H1 (cell line): ENCODE measurements at regions not wholly inside any gene's neighbourhood (a gene's known extent, or its start where the extent isn't known, plus 50 kb on each side); places are given as distances from the start of the nearest gene placed in this dataset.

Experiments
- CTCF ChIA-PET: fragments of 300-600 bp; sonication (Branson Sonifier 250); formaldehyde crosslinking; loops from one replicate; lab custom pipeline; 2021; ENCODE audit not compliant: partially characterized antibody; lab: Charles Lee
- POLR2A ChIA-PET: fragments of 300-600 bp; sonication (Branson Sonifier 250); formaldehyde crosslinking; loops from one replicate; lab custom pipeline; 2021; ENCODE audit warnings: inconsistent platforms; ENCODE audit not compliant: partially characterized antibody; lab: Charles Lee
- DNase-seq, 2 experiments: peaks; one replicate each; pipeline versions ENCODE4 v3.0.0 to v3.0.0-alpha.2; 2010 to 2022; ENCODE audit warnings: low spot score in 2 of 2, low read depth in 1 of 2, mixed read lengths in 1 of 2
- FAIRE-seq: peaks from 2 replicates; lab custom pipeline; 2011; peaks lifted over from hg19 to GRCh38; lab: Jason Lieb, UNC
- H2AFZ ChIP-seq: 2 replicates; pipeline ENCODE4 v1.8.1; 2012; ENCODE audit warnings: low read length, inconsistent platforms
- H2AK5ac ChIP-seq: 2 replicates; pipeline ENCODE4 v1.6.1; 2013; ENCODE audit warnings: low read depth, low read length
- H2BK120ac ChIP-seq: replicated peaks from 2 replicates; pipeline ENCODE3; 2013; ENCODE audit warnings: low read depth, low read length, inconsistent platforms
- H2BK12ac ChIP-seq: 2 replicates; pipeline ENCODE4 v1.6.1; 2013; ENCODE audit warnings: low read depth, low read length
- H2BK15ac ChIP-seq: 2 replicates; pipeline ENCODE4 v1.6.1; 2013; ENCODE audit warnings: low read length
- H2BK20ac ChIP-seq: 2 replicates; pipeline ENCODE4 v1.6.1; 2013; ENCODE audit warnings: low read length
- H2BK5ac ChIP-seq: 2 replicates; pipeline ENCODE4 v1.6.1; 2013; ENCODE audit warnings: low read depth, low read length
- H3K14ac ChIP-seq: 2 replicates; pipeline ENCODE4 v1.6.1; 2013; ENCODE audit warnings: inconsistent platforms; ENCODE audit not compliant: insufficient read length
- H3K18ac ChIP-seq: 2 replicates; pipeline ENCODE4 v1.6.1; 2013; ENCODE audit warnings: low read length; ENCODE audit errors: extremely low read depth
- H3K23ac ChIP-seq: 2 replicates; pipeline ENCODE4 v1.6.1; 2013; ENCODE audit warnings: inconsistent platforms; ENCODE audit not compliant: insufficient read length
- H3K23me2 ChIP-seq: 2 replicates; pipeline ENCODE4 v1.6.1; 2013; ENCODE audit warnings: low read depth, low read length
- H3K27ac ChIP-seq: 2 replicates; pipeline ENCODE4 v1.6.1; 2011; ENCODE audit warnings: low read depth, low read length, inconsistent platforms
- H3K27me3 ChIP-seq, 4 experiments: replicated peaks in 1 of 4; 1 replicate in 1 of 4; 2 replicates in 3 of 4; pipeline versions ENCODE4 v1.6.1 to v1.8.1; 2011 to 2013; ENCODE audit warnings: low read length in 3 of 4, mild to moderate bottlenecking in 3 of 4, inconsistent platforms in 2 of 4, mixed read lengths in 2 of 4, moderate library complexity in 1 of 4; ENCODE audit not compliant: control insufficient read depth in 3 of 4, insufficient read depth in 3 of 4; ENCODE audit errors: extremely low read depth in 1 of 4
- H3K36me3 ChIP-seq, 4 experiments: 2 replicates each; pipeline versions ENCODE4 v1.6.1 to v1.8.1; 2011 to 2013; ENCODE audit warnings: mild to moderate bottlenecking in 4 of 4, low read length in 3 of 4, moderate library complexity in 2 of 4, control low read depth in 1 of 4, inconsistent platforms in 1 of 4; ENCODE audit not compliant: insufficient read depth in 4 of 4, control insufficient read depth in 2 of 4
- H3K4ac ChIP-seq: replicated peaks from 2 replicates; pipeline ENCODE3; 2013; ENCODE audit warnings: low read length, low read depth, mixed read lengths, inconsistent platforms; ENCODE audit not compliant: insufficient read length
- H3K4me1 ChIP-seq, 4 experiments: replicated peaks in 1 of 4; 1 replicate in 1 of 4; 2 replicates in 3 of 4; pipeline versions ENCODE4 v1.6.1 to v1.8.1; 2011 to 2013; ENCODE audit warnings: low read length in 3 of 4, inconsistent platforms in 2 of 4, mixed read lengths in 1 of 4; ENCODE audit not compliant: insufficient read depth in 4 of 4, control insufficient read depth in 3 of 4
- H3K4me2 ChIP-seq, 2 experiments: 2 replicates each; pipeline versions ENCODE4 v1.6.1 to v1.8.1; 2011 to 2013; ENCODE audit warnings: low read depth in 2 of 2, low read length in 2 of 2, control low read depth in 1 of 2, inconsistent platforms in 1 of 2, mild to moderate bottlenecking in 1 of 2; ENCODE audit not compliant: insufficient read depth in 1 of 2
- H3K4me3 ChIP-seq, 4 experiments: fragments of 200-600, 300-600 bp in 1 of 4; sonication (generic), shearing (Covaris generic), sonication (Bioruptor Twin) in 1 of 4; 2 replicates each; pipeline versions ENCODE4 v1.5.1 to v1.8.1; 2011 to 2016; ENCODE audit warnings: low read length in 4 of 4, low read depth in 3 of 4, control low read depth in 2 of 4, inconsistent platforms in 2 of 4, mild to moderate bottlenecking in 2 of 4, mixed read lengths in 1 of 4, moderate library complexity in 1 of 4; ENCODE audit not compliant: insufficient read depth in 2 of 4; ENCODE audit errors: extremely low read depth in 1 of 4
- H3K56ac ChIP-seq: replicated peaks from 2 replicates; pipeline ENCODE3; 2013; ENCODE audit warnings: low read depth, mild to moderate bottlenecking, mixed read lengths, low read length, inconsistent platforms; ENCODE audit not compliant: insufficient read length
- H3K79me1 ChIP-seq: 2 replicates; pipeline ENCODE4 v1.6.1; 2013; ENCODE audit warnings: low read depth, low read length, control low read depth
- H3K79me2 ChIP-seq, 2 experiments: 2 replicates each; pipeline versions ENCODE4 v1.6.1 to v1.8.1; 2012 to 2013; ENCODE audit warnings: low read length in 2 of 2, mild to moderate bottlenecking in 2 of 2, inconsistent platforms in 1 of 2; ENCODE audit not compliant: insufficient read depth in 2 of 2, control insufficient read depth in 1 of 2
- H3K9ac ChIP-seq, 4 experiments: replicated peaks in 1 of 4; 1 replicate in 1 of 4; 2 replicates in 3 of 4; pipeline versions ENCODE4 v1.6.1 to v1.8.1; 2011 to 2013; ENCODE audit warnings: low read depth in 3 of 4, low read length in 3 of 4, control low read depth in 2 of 4, mild to moderate bottlenecking in 2 of 4, moderate library complexity in 2 of 4, inconsistent platforms in 1 of 4; ENCODE audit errors: extremely low read depth in 1 of 4
- H3K9me3 ChIP-seq, 2 experiments: 2 replicates each; pipeline versions ENCODE4 v1.6.1 to v1.8.1; 2012 to 2013; ENCODE audit warnings: mild to moderate bottlenecking in 2 of 2, moderate library complexity in 2 of 2, control low read depth in 1 of 2, inconsistent platforms in 1 of 2, low read depth in 1 of 2, low read length in 1 of 2, mixed read lengths in 1 of 2; ENCODE audit not compliant: insufficient read depth in 2 of 2
- H4K20me1 ChIP-seq, 2 experiments: replicated peaks in 1 of 2; 2 replicates each; pipeline versions ENCODE3 to v1.8.1; 2011 to 2013; ENCODE audit warnings: inconsistent platforms in 2 of 2, low read length in 2 of 2, mild to moderate bottlenecking in 1 of 2; ENCODE audit not compliant: insufficient read depth in 2 of 2, control insufficient read depth in 1 of 2
- H4K5ac ChIP-seq: 2 replicates; pipeline ENCODE4 v1.6.1; 2013; ENCODE audit warnings: low read length, low read depth, mixed read lengths, inconsistent platforms; ENCODE audit not compliant: insufficient read length
- H4K8ac ChIP-seq: 2 replicates; pipeline ENCODE4 v1.8.0; 2013; ENCODE audit warnings: mild to moderate bottlenecking, moderate library complexity, low read length, inconsistent platforms; ENCODE audit not compliant: insufficient read depth; ENCODE audit errors: extremely low read depth
- H4K91ac ChIP-seq: replicated peaks from 2 replicates; pipeline ENCODE3; 2013; ENCODE audit warnings: low read length, mixed read lengths, inconsistent platforms; ENCODE audit not compliant: insufficient read length
- GTF2F1 ChIP-seq: IDR thresholded peaks from 2 replicates; pipeline ENCODE4 v1.6.1; 2012; ENCODE audit warnings: low read depth, low read length, improper control_type of control experiment, borderline replicate concordance
- SIN3A ChIP-seq, 2 experiments: IDR thresholded peaks in 1 of 2; conservative IDR thresholded peaks in 1 of 2; 2 replicates each; pipeline ENCODE4 v1.6.1; 2011 to 2012; ENCODE audit warnings: low read length in 2 of 2, improper control_type of control experiment in 1 of 2, low read depth in 1 of 2, mild to moderate bottlenecking in 1 of 2
- SP2 ChIP-seq: IDR thresholded peaks from 2 replicates; pipeline ENCODE4 v1.6.1; 2012; ENCODE audit warnings: mild to moderate bottlenecking, low read length, inconsistent platforms
- WGBS, 2 experiments: shearing (Covaris generic) in 1 of 2; methylation state at CpG; one replicate each; pipeline versions ENCODE4 v1.1.6 to v1.1.7; 2013 to 2015; ENCODE audit warnings: low lambda C conversion rate in 2 of 2, mixed read lengths in 2 of 2, inconsistent platforms in 1 of 2, low coverage in 1 of 2, missing lambda C conversion rate in 1 of 2; ENCODE audit not compliant: insufficient replicate concordance in 2 of 2, insufficient coverage in 1 of 2, insufficient read length in 1 of 2; ENCODE audit errors: extremely low coverage in 1 of 2, missing lambda C conversion rate in 1 of 2; 5-methylcytosine and 5-hydroxymethylcytosine counted together

DNA sequence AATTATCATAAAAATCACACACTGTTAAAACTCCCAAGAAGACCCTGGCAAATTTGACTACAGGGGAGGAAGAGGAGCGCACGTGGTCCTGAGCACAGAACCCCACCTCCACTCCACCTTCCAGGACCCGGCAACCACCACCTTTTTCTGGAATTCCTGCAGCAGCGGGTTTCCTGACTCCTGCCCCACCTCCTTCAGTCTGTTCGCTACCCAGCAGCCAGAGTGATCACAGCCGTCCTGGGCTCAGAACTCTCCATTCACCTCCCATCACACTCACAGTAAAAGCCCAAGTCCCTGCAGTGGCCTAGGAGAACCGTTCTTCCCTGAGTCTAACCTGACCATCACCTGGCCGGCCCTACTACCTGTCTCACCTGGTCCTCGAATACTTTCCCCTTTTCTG is 107.4 kb upstream of the FAM204A start:
- peaks cover 0 to 3% of the 10 kb centered on the region in 2 experiments; a peak in 1 of 4 replicates for H3K9me3 ChIP-seq
- H2BK20ac ChIP-seq: no peak overlapping the region
- H3K36me3 ChIP-seq: no peaks in the 10 kb centered on the region
- H3K79me2 ChIP-seq: no peaks in the 10 kb centered on the region
- no peak overlapping the region for H3K18ac ChIP-seq
- TF ChIP-seq GTF2F1 (no peak), SIN3A (conservative IDR thresholded peaks at IDR 0.05 in 1 of 2, IDR thresholded peaks at IDR 0.05 in 1 of 2; ENCODE audit: low read depth in 1 of 2, low read length in 2 of 2) (no peak), SP2 (no peak)
- H3K56ac ChIP-seq: no peak overlapping the region
- H3K4me3 ChIP-seq: no peak overlapping the region
- no peak overlapping the region for H3K14ac ChIP-seq
- H3K27me3 ChIP-seq: no peaks in the 10 kb centered on the region; a peak in 1 of 7 replicates
- CTCF ChIA-PET: interaction anchor here (1.1 to 4.3 kb wide), 7 partner anchors 10 to 953 kb away, joined by 3 to 26 read pairs (median 8); no protein-coding TSS in a partner anchor
- no peak overlapping the region for H2AK5ac ChIP-seq
- H2BK5ac ChIP-seq: no peak overlapping the region
- no peak overlapping the region for H4K5ac ChIP-seq
- no peak overlapping the region; the same call in 1 of the 2 replicates for H4K8ac ChIP-seq
- H4K20me1 ChIP-seq: no peaks in the 10 kb centered on the region
- H2AFZ ChIP-seq: no peak overlapping the region
- H2BK12ac ChIP-seq: no peak overlapping the region
- no peak overlapping the region for H3K27ac ChIP-seq
- H2BK15ac ChIP-seq: no peak overlapping the region
- no peak overlapping the region for H3K4me2 ChIP-seq
- H4K91ac ChIP-seq: no peak overlapping the region
- no peaks in the 10 kb centered on the region for H3K23me2 ChIP-seq
- no peaks in the 10 kb centered on the region for H3K79me1 ChIP-seq
- DNase-seq (no peak), FAIRE-seq (no peak)
- no peak overlapping the region for H2BK120ac ChIP-seq
- WGBS, 2 experiments: 74% methylated on average over 9 of the region's 9 CpGs; no CpG with 5 or more reads in 1 of the 2 experiments
- no peak overlapping the region for H3K4ac ChIP-seq
- H3K9ac ChIP-seq: no peak overlapping the region
- POLR2A ChIA-PET: no interaction called here
- no peak overlapping the region for H3K23ac ChIP-seq
- H3K4me1 ChIP-seq: no peaks in the 10 kb centered on the region
